ENCODE measurements at regions not wholly inside any gene's neighbourhood (a gene's known extent, or its start where the extent isn't known, plus 50 kb on each side); places are given as distances from the start of the nearest gene placed in this dataset.

DNA sequence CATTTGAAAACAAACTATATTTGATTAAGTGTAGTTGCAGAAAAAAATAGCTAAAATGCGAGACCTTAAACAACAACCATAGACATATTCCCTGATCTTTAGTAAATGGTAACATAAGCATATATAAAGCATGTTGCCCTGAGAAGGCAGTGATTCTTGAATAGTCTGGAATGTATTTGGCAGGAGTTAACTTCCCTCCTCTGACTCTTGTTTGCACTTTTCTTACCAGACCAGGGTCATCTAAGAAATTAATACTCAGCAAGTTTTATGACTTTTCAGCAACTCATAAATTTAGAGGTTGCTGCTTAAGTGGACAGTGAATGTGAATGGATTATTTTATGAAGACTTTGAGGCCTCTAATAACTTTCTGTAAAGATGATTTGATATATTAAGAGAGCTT, 55.3 kb upstream of the NUDT12 start:
- TF ChIP-seq, protein P1, sequence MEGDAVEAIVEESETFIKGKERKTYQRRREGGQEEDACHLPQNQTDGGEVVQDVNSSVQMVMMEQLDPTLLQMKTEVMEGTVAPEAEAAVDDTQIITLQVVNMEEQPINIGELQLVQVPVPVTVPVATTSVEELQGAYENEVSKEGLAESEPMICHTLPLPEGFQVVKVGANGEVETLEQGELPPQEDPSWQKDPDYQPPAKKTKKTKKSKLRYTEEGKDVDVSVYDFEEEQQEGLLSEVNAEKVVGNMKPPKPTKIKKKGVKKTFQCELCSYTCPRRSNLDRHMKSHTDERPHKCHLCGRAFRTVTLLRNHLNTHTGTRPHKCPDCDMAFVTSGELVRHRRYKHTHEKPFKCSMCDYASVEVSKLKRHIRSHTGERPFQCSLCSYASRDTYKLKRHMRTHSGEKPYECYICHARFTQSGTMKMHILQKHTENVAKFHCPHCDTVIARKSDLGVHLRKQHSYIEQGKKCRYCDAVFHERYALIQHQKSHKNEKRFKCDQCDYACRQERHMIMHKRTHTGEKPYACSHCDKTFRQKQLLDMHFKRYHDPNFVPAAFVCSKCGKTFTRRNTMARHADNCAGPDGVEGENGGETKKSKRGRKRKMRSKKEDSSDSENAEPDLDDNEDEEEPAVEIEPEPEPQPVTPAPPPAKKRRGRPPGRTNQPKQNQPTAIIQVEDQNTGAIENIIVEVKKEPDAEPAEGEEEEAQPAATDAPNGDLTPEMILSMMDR (IDR thresholded peaks at IDR 0.05; ENCODE audit: low read length), result no peak
- no peak for TF ChIP-seq EZH2 (IDR thresholded peaks at IDR 0.05; ENCODE audit: borderline replicate concordance, low read length)
